Fibroblast of mammary gland (primary cell): ENCODE measurements at regions not wholly inside any gene's neighbourhood (a gene's known extent, or its start where the extent isn't known, plus 50 kb on each side); places are given as distances from the start of the nearest gene placed in this dataset.

ENCODE experiments used
- DNase-seq: peaks from one replicate; pipeline ENCODE4 v3.0.0-alpha.2; 2010; ENCODE audit warnings: low read depth
- H3K4me3 ChIP-seq: 2 replicates; pipeline ENCODE4 v1.5.1; 2011; ENCODE audit warnings: low read depth, mild to moderate bottlenecking, low read length, moderate library complexity; ENCODE audit not compliant: control insufficient read depth
- TF ChIP-seq, protein P1 (sequence below): conservative IDR thresholded peaks from 2 replicates; pipeline ENCODE4 v1.5.1; 2011; ENCODE audit warnings: low read depth, low read length, inconsistent platforms; ENCODE audit not compliant: control insufficient read depth, insufficient read depth

DNA sequence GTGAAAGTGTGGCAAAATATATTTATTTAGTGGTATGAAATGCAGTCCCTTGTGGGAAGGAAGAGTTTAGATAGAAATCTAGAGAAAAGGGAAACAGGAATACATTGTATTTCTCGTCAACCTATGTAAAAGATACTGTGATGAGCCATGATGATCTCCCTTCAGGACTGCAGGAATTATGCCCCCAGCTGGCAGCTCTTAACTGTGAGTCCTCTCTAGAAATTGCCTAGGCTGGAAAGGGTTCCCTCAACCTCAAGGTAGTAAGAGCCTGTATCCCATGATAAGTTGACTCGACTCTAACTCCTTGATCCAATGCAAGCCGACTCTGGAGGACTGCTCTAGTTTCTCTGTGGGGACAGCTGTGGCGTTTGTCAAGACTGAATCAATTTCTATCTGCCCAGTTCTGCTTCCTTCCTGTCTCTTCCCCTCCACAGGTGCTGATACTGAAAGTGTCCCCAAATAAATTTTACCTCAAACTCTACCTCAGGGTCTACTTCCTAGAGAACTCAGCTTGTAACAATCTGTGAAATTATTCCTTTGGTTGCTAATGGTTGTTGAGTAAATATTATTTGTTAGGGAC, 897.3 kb downstream of the METTL15 start:
- DNase-seq = no peak
- TF ChIP-seq, protein P1, sequence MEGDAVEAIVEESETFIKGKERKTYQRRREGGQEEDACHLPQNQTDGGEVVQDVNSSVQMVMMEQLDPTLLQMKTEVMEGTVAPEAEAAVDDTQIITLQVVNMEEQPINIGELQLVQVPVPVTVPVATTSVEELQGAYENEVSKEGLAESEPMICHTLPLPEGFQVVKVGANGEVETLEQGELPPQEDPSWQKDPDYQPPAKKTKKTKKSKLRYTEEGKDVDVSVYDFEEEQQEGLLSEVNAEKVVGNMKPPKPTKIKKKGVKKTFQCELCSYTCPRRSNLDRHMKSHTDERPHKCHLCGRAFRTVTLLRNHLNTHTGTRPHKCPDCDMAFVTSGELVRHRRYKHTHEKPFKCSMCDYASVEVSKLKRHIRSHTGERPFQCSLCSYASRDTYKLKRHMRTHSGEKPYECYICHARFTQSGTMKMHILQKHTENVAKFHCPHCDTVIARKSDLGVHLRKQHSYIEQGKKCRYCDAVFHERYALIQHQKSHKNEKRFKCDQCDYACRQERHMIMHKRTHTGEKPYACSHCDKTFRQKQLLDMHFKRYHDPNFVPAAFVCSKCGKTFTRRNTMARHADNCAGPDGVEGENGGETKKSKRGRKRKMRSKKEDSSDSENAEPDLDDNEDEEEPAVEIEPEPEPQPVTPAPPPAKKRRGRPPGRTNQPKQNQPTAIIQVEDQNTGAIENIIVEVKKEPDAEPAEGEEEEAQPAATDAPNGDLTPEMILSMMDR = no peak
- H3K4me3 ChIP-seq = no peak overlapping the region

DNA sequence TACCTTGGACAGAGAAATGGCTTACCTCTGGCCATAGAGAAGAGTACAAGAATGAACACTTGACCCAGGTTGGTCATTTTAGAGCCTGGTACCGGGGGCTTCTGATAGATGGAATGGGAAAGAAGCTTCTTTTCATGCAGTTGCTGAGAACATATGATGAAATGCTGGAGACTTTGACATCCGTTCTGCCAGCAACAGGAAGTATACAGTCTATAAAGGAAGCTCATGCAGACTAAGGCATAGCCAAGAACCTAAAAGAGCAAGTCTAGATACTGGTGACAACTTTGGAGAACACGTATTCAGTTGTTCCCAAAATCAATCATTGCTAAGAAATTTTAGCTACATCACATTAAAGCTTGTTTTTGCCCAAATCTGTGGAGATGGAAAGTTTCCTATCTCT, 894.6 kb downstream of the METTL15 start:
- DNase-seq = no peak
- no peak overlapping the region for H3K4me3 ChIP-seq
- TF ChIP-seq, protein P1 = no peak

DNA sequence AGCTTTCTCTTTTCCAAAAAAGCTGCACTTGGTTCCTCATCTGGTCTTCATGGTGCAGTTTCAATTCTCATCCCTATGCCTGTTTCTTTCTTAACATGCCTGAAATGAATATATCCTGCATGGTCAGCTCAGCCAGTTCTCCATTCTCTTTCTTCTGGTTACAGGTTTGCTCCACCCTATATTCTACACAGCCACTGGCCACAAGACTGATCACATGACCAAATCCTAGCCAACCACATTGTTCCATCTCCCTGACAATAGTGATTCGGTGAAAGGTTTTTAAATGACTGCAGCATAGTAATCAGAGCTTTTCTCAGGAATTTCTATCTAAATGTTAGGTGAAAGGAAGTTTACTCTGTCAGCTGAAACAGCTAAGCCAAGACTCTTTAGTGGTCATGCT, 891.4 kb downstream of the METTL15 start:
- TF ChIP-seq, protein P1 = no peak
- H3K4me3 ChIP-seq = no peak overlapping the region
- no peak for DNase-seq

DNA sequence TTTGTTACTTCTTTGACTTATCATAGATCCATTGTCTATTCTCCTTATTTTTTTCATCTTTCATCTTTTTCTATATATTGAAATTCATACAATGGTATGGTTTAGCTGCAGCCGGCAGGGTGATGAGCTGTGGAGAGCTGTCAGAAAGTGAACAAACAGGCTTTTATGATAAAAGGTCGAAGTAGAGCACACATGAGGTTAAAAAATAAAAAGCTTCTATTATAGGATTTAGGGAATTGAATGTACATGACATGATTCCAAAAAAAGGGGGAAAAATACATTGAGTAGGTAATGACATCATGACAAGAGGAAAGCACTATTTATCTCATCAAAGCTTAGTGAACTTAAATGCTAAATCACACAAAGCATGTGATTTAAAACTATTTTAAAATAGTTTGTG, 884.8 kb downstream of the METTL15 start:
- TF ChIP-seq, protein P1 = no peak
- no peak overlapping the region for H3K4me3 ChIP-seq
- DNase-seq = no peak

DNA sequence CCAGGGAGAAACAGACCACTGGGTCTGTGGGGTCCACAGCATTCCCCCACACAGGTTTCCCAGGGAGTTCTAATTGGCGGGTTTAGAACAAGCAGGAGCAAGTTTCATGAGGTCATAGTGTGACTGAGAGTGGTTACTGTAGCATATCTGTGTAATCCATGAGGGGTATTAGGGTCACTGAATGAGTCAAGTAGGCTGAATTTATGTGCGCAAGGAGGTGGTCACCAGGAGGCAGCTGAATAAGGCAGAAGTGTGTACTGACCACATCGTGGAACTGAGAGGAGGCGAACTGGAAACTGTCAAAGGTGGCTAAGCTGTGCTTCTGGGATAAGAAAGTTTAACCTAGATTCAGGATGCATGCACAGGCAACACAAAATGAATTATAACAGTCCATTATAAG, 876.0 kb downstream of the METTL15 start:
- TF ChIP-seq, protein P1 = no peak
- H3K4me3 ChIP-seq = no peak overlapping the region
- DNase-seq = no peak

DNA sequence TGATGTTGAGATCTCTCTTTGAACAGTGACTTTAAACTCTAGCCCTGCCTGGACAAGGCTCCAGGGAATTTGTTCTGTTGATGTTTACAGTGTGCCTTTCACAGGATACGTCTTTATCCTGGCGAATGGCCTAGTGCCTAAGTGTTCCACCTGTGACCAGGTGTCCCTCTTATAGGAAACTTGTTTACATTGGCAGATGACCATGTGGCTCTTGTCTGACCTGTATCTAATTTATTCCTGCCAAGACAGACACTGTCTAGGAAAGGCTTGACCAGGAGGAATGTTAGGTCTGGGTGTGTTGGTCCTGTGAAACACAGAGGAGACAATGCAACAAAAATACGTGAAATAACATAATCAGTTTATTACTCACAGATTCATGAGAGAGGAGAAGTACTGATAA, 875.6 kb downstream of the METTL15 start:
- H3K4me3 ChIP-seq = no peak overlapping the region
- TF ChIP-seq, protein P1 = no peak
- no peak for DNase-seq

DNA sequence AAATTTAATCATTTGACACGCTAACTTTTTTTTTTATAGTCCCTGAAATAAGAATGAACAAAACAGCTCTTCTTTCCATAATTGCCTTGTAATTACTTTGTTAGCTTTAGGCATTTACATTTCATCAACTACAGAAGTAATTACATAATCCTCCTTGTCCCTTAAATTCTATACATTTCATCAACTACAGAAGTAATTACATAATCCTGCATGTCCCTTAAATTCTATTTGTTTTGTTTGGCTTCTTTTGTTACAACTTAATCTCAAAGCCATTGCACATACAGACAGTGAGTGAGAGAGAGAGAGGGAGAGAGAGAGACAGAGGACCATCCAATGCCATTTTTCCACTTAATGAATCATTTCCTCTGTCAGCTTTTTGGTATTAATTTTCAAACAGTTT, 873.2 kb downstream of the METTL15 start:
- no peak for DNase-seq
- TF ChIP-seq, protein P1 = no peak
- no peak overlapping the region for H3K4me3 ChIP-seq
